ENCODE measurements at regions not wholly inside any gene's neighbourhood (a gene's known extent, or its start where the extent isn't known, plus 50 kb on each side); places are given as distances from the start of the nearest gene placed in this dataset.
"Not testable (repeated sequence)": the region's sequence is repeated elsewhere in the genome, so short reads cannot be mapped to it uniquely, and the experiment has no call there.

DNA sequence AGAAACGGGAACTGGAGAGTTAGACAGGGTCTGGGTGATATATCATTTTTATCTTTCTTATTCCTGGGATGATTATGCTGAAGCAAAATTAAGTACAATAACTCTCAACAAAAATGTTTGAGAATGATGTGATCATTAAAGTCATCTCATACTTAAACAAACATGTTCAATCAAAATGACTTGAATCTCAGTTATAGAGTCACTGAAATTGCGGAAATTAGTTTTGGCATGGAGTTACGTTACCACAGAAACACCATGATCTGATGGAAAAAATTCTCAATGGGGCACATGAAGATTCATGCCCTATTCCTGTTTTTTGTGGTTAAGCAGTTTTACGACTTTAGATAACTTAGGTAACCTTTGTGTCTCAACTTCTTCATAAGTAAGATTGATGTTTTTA is 757.7 kb downstream of the EPHA4 start:
- H3K4me3 Mint-ChIP-seq (ENCODE audit: unreplicated experiment): no peak overlapping the region
- no peak overlapping the region for H3K27ac ChIP-seq (ENCODE audit: low read depth, low read length)
- TF ChIP-seq EZH2 (IDR thresholded peaks at IDR 0.05; ENCODE audit: insufficient read depth, low read length): no peak
- TF ChIP-seq CTCF (IDR thresholded peaks at IDR 0.05; ENCODE audit: insufficient read depth, low read depth, low read length): no peak
- H2AFZ ChIP-seq (ENCODE audit: low read depth, low read length): no peak overlapping the region
- peaks cover 17% of the 10 kb centered on the region for H3K4me1 Mint-ChIP-seq (ENCODE audit: low read depth, unreplicated experiment)
- peaks cover 3% of the 10 kb centered on the region for H3K9me3 Mint-ChIP-seq (ENCODE audit: unreplicated experiment)
- no peaks in the 10 kb centered on the region for H3K79me2 ChIP-seq (ENCODE audit: insufficient read depth, low read length)
- FAIRE-seq (no peak), DNase-seq (ENCODE audit: low read depth) (peak; percentile 52)
- no peak overlapping the region for H3K27ac Mint-ChIP-seq (ENCODE audit: unreplicated experiment)
- H3K27me3 Mint-ChIP-seq (ENCODE audit: low read depth, unreplicated experiment): no peaks in the 10 kb centered on the region
- H3K27me3 ChIP-seq (ENCODE audit: insufficient read depth, low read length): no peaks in the 10 kb centered on the region
- no peaks in the 10 kb centered on the region for H4K20me1 ChIP-seq (ENCODE audit: insufficient read depth, low read length)
- H3K36me3 ChIP-seq (ENCODE audit: insufficient read depth, low read length): no peaks in the 10 kb centered on the region
- H3K4me1 ChIP-seq (ENCODE audit: insufficient read depth, low read length): peaks cover 17% of the 10 kb centered on the region
- no peak overlapping the region for H3K4me3 ChIP-seq (ENCODE audit: insufficient read depth, low read depth, low read length)
- H3K9ac ChIP-seq (ENCODE audit: low read length): no peak overlapping the region
- H3K36me3 Mint-ChIP-seq (ENCODE audit: low read depth, unreplicated experiment): no peaks in the 10 kb centered on the region
- no peak overlapping the region for H3K4me2 ChIP-seq (ENCODE audit: low read length)
- H3K9me3 ChIP-seq (ENCODE audit: insufficient read depth, low read depth, low read length): no peaks in the 10 kb centered on the region

GRCh38 chr2:220815698-220816097 is 756.4 kb downstream of the EPHA4 start:
- Histone ChIP-seq H3K4me2 (ENCODE audit: low read length) (no peak overlapping the region), H2AFZ (ENCODE audit: low read depth, low read length) (no peak overlapping the region), H4K20me1 (ENCODE audit: insufficient read depth, low read length) (no peaks in the 10 kb centered on the region), H3K79me2 (ENCODE audit: insufficient read depth, low read length) (no peaks in the 10 kb centered on the region), H3K9me3 (ENCODE audit: insufficient read depth, low read depth, low read length) (no peaks in the 10 kb centered on the region), H3K4me1 (ENCODE audit: insufficient read depth, low read length) (peaks cover 14% of the 10 kb centered on the region), H3K36me3 (ENCODE audit: insufficient read depth, low read length) (no peaks in the 10 kb centered on the region), H3K27ac (ENCODE audit: low read depth, low read length) (no peak overlapping the region), H3K27me3 (ENCODE audit: insufficient read depth, low read length) (no peaks in the 10 kb centered on the region), H3K9ac (ENCODE audit: low read length) (no peak overlapping the region), H3K4me3 (ENCODE audit: insufficient read depth, low read depth, low read length) (no peak overlapping the region)
- FAIRE-seq (no peak), DNase-seq (ENCODE audit: low read depth) (no peak)
- Mint-ChIP-seq H3K27ac (ENCODE audit: unreplicated experiment) (no peak overlapping the region), H3K9me3 (ENCODE audit: unreplicated experiment) (peaks cover 3% of the 10 kb centered on the region), H3K27me3 (ENCODE audit: low read depth, unreplicated experiment) (no peaks in the 10 kb centered on the region), H3K4me1 (ENCODE audit: low read depth, unreplicated experiment) (peaks cover 15% of the 10 kb centered on the region), H3K4me3 (ENCODE audit: unreplicated experiment) (no peak overlapping the region), H3K36me3 (ENCODE audit: low read depth, unreplicated experiment) (no peaks in the 10 kb centered on the region)
- TF ChIP-seq EZH2 (IDR thresholded peaks at IDR 0.05; ENCODE audit: insufficient read depth, low read length): no peak
- no peak for TF ChIP-seq CTCF (IDR thresholded peaks at IDR 0.05; ENCODE audit: insufficient read depth, low read depth, low read length)

GRCh38 chr2:220821683-220822082 is 750.4 kb downstream of the EPHA4 start:
- no peak overlapping the region for H3K9ac ChIP-seq (ENCODE audit: low read length)
- Mint-ChIP-seq H3K4me3 (ENCODE audit: unreplicated experiment) (no peak overlapping the region), H3K9me3 (ENCODE audit: unreplicated experiment) (peaks cover 3% of the 10 kb centered on the region), H3K27ac (ENCODE audit: unreplicated experiment) (no peak overlapping the region), H3K4me1 (ENCODE audit: low read depth, unreplicated experiment) (no peaks in the 10 kb centered on the region), H3K27me3 (ENCODE audit: low read depth, unreplicated experiment) (no peaks in the 10 kb centered on the region), H3K36me3 (ENCODE audit: low read depth, unreplicated experiment) (no peaks in the 10 kb centered on the region)
- FAIRE-seq (no peak), DNase-seq (ENCODE audit: low read depth) (no peak)
- H3K4me1 ChIP-seq (ENCODE audit: insufficient read depth, low read length): no peaks in the 10 kb centered on the region
- no peak for TF ChIP-seq EZH2 (IDR thresholded peaks at IDR 0.05; ENCODE audit: insufficient read depth, low read length)
- TF ChIP-seq CTCF (IDR thresholded peaks at IDR 0.05; ENCODE audit: insufficient read depth, low read depth, low read length): no peak
- no peak overlapping the region for H3K27ac ChIP-seq (ENCODE audit: low read depth, low read length)
- no peaks in the 10 kb centered on the region for H3K27me3 ChIP-seq (ENCODE audit: insufficient read depth, low read length)
- no peak overlapping the region for H3K4me2 ChIP-seq (ENCODE audit: low read length)
- H3K4me3 ChIP-seq (ENCODE audit: insufficient read depth, low read depth, low read length): no peak overlapping the region
- no peaks in the 10 kb centered on the region for H3K9me3 ChIP-seq (ENCODE audit: insufficient read depth, low read depth, low read length)
- no peak overlapping the region for H2AFZ ChIP-seq (ENCODE audit: low read depth, low read length)
- no peaks in the 10 kb centered on the region for H3K79me2 ChIP-seq (ENCODE audit: insufficient read depth, low read length)
- no peaks in the 10 kb centered on the region for H3K36me3 ChIP-seq (ENCODE audit: insufficient read depth, low read length)
- H4K20me1 ChIP-seq (ENCODE audit: insufficient read depth, low read length): no peaks in the 10 kb centered on the region

- H3K4me1 ChIP-seq (ENCODE audit: insufficient read depth, low read length); H3K27me3 ChIP-seq (ENCODE audit: insufficient read depth, low read length); H3K4me3 ChIP-seq (ENCODE audit: insufficient read depth, low read depth, low read length); H3K4me3 Mint-ChIP-seq (ENCODE audit: unreplicated experiment); H3K27me3 Mint-ChIP-seq (ENCODE audit: low read depth, unreplicated experiment); H3K79me2 ChIP-seq (ENCODE audit: insufficient read depth, low read length); H3K27ac ChIP-seq (ENCODE audit: low read depth, low read length); FAIRE-seq; H4K20me1 ChIP-seq (ENCODE audit: insufficient read depth, low read length); H3K9me3 ChIP-seq (ENCODE audit: insufficient read depth, low read depth, low read length); H3K9me3 Mint-ChIP-seq (ENCODE audit: unreplicated experiment); H2AFZ ChIP-seq (ENCODE audit: low read depth, low read length); H3K36me3 Mint-ChIP-seq (ENCODE audit: low read depth, unreplicated experiment); DNase-seq (ENCODE audit: low read depth); H3K27ac Mint-ChIP-seq (ENCODE audit: unreplicated experiment); H3K36me3 ChIP-seq (ENCODE audit: insufficient read depth, low read length); H3K4me1 Mint-ChIP-seq (ENCODE audit: low read depth, unreplicated experiment); H3K9ac ChIP-seq (ENCODE audit: low read length); H3K4me2 ChIP-seq (ENCODE audit: low read length): not testable (repeated sequence)
Measured at GRCh38 chr2:220823590-220823989, 748.5 kb downstream of the EPHA4 start.
